Right lung (tissue), 2 donors: ENCODE measurements at regions not wholly inside any gene's neighbourhood (a gene's known extent, or its start where the extent isn't known, plus 50 kb on each side); places are given as distances from the start of the nearest gene placed in this dataset.
A peak's percentile ranks its signal among the peaks of the same experiment; 100 is the strongest.
"Not testable (repeated sequence)": the region's sequence is repeated elsewhere in the genome, so short reads cannot be mapped to it uniquely, and the experiment has no call there.

Experiments used
- DNase-seq, 2 donors: peaks; one replicate each; pipeline ENCODE4 v3.0.0-alpha.2; 2013

DNA sequence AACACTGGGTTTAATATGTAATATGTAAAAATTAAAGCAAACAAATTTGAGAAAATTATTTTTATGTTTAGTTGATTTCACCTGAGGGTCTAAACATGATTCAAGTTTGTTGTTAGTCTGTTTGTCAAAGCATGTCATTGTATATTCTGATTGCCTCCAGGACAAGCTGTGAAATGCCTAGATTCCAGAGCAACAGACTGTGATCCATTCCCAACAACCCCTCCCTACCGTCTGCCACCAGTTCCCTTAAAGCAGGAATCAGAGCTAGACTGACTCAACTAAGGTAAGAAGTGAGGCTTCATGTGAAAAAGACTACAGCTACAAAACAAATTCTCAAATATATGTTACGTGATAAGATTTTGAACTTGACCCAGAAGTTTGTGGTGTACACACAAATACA is 304.2 kb downstream of the RAB38 start:
- DNase-seq, result no peak

DNA sequence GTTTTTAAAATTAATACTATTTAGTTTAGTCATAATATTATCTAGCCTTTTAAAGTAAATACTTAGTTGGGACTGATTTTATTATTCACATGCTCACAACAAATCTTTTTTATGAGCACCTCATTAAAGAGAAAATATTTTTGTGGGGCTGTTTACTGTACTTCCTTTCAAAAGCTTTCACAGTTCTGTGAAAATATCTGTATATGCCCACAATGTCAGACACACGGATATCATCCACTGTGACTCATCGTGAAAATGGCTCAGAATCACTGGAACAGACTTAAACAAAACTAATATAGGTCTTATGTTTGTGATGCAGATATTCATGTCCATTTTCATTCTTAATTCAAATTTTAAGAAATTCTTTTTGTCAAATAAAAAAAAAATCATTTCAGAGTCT is 305.2 kb downstream of the RAB38 start:
- no peak for DNase-seq

DNA sequence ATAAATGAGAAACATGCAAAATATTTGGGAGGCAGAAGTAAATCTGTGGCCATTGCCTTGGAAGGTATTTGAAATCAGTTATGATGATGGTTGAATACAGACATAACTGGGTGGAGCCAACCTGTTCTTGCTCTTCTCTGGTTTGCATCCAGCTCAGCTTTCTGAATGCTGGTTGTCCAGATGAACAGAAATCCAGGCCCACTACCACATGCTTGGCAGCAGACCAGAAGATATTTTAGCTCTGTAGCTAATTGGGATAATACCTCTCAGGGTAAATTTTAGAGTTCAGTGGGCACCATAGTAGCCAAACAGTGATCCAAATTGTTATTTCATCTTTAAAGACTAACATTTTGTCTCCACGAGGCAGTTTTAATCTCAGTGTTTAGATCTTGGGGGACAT is 308.3 kb downstream of the RAB38 start:
- DNase-seq, result no peak

GRCh38 chr11:87861030-87861429 is 314.2 kb downstream of the RAB38 start:
- no peak for DNase-seq

- DNase-seq, result peak; percentile 17
Observed at GRCh38 chr11:87859636-87860035, 315.6 kb downstream of the RAB38 start.

GRCh38 chr11:87851827-87852226 is 323.4 kb downstream of the RAB38 start:
- DNase-seq, result no peak

GRCh38 chr11:87851234-87851633 is 324.0 kb downstream of the RAB38 start:
- no peak for DNase-seq

- no peak for DNase-seq
Observed at GRCh38 chr11:87849216-87849615, 326.0 kb downstream of the RAB38 start.

DNA sequence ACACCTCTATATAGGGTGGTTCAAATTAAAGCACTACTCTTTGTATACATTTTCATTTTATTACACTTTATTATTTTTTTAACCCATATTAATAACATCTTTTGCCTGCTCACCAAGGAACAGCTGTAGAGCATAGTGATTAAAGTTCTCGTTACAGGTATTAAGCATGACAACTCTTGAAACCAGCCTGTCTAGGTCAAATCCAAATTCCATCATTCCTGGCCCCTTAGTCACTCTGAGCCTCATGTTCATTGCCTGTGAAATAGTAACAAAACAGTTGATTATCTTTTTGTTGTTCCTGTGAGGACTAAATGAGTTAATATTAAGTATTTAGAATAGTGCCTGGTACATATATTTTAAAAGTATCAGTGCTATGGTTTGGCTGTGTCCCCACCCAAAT is 334.5 kb downstream of the RAB38 start:
- no peak for DNase-seq

GRCh38 chr11:87832211-87832610 is 343.0 kb downstream of the RAB38 start:
- peak; percentile 10 to 13 for DNase-seq

DNA sequence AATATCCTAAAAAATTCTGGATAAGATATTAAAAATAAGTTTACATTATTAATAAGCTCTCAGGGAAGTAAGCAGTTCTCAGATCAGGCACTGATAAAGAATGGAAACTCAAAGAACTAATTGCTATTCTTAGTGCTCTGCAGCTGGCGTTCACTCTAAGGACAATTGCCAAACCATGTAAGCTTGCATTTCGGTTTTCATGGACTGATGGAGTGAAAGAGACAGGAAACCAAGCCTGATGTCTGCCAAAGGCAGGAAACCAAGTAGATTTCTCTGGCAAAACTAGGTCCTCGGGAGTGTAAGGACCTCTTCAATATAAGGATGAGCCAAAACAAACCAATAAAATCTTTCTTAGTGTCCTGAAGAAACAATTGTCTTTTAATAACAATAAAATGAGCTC is 355.2 kb downstream of the RAB38 start:
- peak; percentile 55 to 63 for DNase-seq

DNA sequence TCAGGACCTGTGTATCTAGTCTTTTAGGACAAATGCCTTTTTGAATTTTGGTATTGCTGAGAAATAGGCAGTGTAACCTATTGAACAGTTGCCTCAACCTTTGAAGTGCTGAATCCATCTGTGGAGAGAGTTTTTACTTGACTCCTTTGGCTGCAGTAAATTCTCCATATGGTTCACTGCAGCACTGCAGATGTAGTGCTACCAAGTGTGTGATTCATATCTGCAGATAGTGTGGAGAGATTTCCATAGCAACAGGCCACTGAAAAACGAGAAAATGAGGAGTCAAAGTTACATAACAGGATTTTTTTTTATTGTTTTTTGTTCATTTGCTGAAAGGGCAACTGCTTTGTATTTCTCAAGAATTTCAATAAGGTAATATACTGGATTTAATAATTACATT is 356.1 kb downstream of the RAB38 start:
- peak; percentile 40 to 42 for DNase-seq

DNA sequence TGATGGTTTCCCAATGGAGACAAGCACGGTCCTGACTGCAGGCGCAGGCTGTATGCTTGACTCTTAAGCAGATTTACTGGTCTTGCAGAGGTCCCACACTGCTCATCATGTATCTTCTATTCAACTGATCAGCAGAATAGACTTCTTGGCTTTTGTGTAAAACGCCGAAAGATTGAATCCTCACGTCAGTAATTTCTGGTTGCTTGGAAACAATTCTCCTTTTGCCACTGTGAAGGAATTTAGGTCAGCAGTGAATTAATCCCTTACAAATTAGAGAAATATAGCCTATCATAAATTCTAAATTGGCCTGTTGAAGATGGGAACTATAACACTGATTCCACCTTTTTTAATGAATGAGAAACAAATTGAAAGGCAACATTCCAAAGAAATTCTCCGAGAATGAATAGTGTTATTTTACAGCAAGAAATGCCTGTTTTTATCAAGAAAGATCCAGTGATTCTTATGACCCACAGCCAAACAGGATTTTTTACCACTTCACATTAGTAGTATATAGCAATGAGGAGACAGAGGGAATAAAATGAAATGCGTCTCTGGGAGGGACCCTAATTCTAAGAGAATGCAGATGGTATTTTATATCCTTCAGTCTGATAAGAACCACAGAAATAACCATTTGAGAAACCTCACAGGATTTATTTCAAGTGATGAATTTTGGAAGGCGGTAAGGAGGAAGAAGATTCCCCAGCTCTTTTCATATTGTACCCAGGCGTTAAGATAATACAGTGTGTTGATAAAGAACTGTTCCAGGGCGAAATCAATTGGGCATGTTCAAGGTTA is 362.5 kb downstream of the RAB38 start:
- DNase-seq, result no peak

GRCh38 chr11:87810486-87810885 is 364.8 kb downstream of the RAB38 start:
- no peak for DNase-seq

DNA sequence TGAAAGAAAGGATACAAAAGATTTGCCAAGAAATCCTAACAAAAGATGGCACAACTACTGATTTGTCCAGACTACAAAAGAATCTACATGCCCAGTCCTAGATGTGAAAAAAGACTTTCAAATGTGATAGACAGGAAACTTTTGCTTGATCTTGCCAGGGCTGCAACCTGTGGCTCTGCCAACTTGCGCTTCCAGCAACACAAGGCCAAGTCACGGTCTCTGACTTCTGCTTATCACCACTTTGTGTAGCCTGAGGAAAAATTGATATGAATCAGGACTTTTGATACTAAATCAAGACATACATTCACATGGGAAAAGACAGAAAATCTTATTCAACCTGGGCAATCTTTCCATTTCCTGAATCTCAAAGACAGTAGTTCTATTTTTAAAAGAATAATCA is 366.0 kb downstream of the RAB38 start:
- DNase-seq, result no peak

GRCh38 chr11:87804176-87804575 is 371.1 kb downstream of the RAB38 start:
- DNase-seq, result no peak

DNA sequence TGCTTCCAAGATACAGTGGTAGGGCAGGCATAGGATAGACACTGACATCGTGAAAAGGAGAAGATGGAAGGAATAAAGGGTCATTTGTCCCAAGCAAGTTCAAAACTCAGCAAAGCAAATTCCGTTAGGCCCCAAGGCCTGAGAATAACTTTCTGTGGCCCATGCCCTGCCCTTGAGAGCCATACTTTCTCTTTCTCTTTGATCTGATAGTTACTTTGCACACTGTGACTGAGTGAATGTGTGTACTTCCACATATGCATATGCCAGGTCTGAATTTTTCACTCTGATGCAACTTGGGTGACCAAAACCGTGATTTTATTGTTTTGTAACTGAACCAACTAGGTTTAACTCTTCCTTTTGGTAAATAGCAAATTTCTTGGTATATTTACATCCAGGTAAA is 371.5 kb downstream of the RAB38 start:
- no peak for DNase-seq

DNA sequence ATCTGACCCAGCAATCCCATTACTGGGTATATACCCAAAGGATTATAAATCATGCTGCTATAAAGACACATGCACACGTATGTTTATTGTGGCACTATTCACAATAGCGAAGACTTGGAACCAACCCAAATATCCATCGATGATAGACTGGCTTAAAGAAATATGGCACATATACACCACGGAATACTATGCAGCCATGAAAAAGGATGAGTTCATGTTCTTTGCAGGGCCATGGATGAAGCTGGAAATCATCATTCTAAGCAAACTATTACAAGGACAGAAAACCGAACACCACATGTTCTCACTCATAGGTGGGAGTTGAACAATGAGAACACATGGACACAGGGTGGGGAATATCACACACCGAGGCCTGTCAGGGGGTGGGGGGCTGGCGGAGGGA is 390.4 kb downstream of the RAB38 start:
- not testable (repeated sequence) for DNase-seq

DNA sequence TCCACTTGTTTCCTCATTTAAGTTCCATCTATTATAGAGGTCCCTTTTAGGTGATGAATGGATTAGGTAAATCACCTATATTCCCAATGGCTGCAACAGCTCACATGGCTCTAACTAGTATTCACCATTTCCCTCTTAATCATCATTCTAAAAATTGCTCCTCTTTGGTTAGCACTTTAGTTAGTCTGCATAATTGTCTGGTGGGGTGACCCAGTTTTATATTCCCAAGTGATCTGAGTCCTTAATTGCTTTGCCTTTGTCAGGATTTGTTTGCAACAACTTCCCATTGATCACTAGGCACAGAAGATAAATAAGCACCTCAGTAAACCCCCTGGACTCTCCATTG is 395.2 kb downstream of the RAB38 start:
- no peak for DNase-seq

GRCh38 chr11:87779276-87780067 is 395.8 kb downstream of the RAB38 start:
- no peak for DNase-seq

DNA sequence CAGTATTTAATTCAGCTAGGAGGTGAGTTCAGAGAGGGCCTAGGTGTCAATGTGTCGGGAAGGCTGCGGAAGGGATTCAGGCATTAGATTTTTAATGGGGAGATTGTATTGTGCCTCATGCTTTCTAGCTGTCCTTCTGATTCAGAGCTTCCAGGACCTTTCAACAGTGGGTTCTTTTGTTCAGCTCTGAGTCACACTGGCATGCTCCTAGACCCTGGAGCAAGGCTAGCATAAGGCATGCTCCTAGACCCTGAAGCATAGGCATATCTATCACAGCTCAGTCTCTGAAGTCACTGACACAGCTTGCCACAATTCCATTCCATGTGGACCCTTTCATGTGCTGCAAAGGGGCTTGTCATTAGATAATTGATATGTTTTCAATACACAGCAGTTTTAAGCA is 396.9 kb downstream of the RAB38 start:
- DNase-seq, result no peak

DNA sequence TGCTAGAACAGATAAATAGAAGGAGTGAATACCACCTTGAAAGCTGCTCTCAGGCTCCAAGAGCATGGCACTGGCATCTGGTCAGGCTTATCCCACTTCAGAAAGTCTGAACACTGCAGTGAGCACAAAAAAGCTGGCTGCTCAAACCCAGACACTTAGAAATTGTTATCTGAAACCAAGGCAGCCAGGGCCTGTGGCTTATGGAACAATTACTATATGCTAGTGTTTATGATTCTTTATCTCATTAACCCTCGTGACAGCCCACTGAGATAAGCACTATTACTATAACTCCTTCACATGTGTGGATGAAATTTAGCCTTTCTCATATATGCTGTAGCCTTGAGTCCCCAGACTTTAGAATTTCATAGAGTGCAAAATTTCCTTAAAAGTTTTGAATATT is 400.2 kb downstream of the RAB38 start:
- no peak for DNase-seq

- DNase-seq, result peak; percentile 11 to 17
Observed at GRCh38 chr11:87769661-87770060, 405.6 kb downstream of the RAB38 start.

DNA sequence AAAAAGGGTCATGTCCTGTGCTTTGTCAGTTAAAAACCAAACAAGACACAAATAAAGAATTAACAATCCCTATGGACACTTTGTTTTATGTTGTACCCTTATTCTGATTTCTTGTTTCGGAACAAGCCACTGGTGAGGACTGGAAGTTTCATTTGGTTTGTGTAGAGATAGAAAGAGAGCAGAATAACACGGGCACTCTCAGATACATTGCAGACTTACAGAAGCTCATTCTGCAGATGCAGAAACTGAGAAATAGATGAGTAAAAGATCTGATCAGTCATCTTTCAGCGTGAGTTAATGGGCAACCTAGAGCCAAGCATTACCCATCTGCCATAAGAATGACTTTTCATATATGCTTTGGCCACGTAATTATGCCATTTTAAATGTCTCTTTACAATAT is 407.6 kb downstream of the RAB38 start:
- DNase-seq, result no peak
